Hypothalamus (tissue), 51 donors: ENCODE measurements at regions not wholly inside any gene's neighbourhood (a gene's known extent, or its start where the extent isn't known, plus 50 kb on each side); places are given as distances from the start of the nearest gene placed in this dataset.
"Not testable (repeated sequence)": the region's sequence is repeated elsewhere in the genome, so short reads cannot be mapped to it uniquely, and the experiment has no call there.

ENCODE experiments used
- DNase-seq, 51 donors: peaks; one replicate each; lab custom pipeline; 2025; lab: John Stamatoyannopoulos, UW

GRCh38 chr4:19024047-19024446, 1002.5 kb upstream of the LCORL start:
- DNase-seq, result no peak

- no peak for DNase-seq
Observed at GRCh38 chr4:19021617-19022016, 1000.1 kb upstream of the LCORL start.

- not testable (repeated sequence) for DNase-seq
Observed at GRCh38 chr4:19016550-19016949, 995.0 kb upstream of the LCORL start.

- DNase-seq, result no peak
Observed at GRCh38 chr4:19014594-19014993, 993.0 kb upstream of the LCORL start.

GRCh38 chr4:19010761-19011160, 989.2 kb upstream of the LCORL start:
- no peak for DNase-seq

GRCh38 chr4:19009881-19010280, 988.3 kb upstream of the LCORL start:
- no peak for DNase-seq

- DNase-seq, result no peak
Observed at GRCh38 chr4:19005211-19005610, 983.7 kb upstream of the LCORL start.

GRCh38 chr4:19002170-19002569, 980.6 kb upstream of the LCORL start:
- no peak for DNase-seq

- DNase-seq, result no peak
Observed at GRCh38 chr4:18999595-18999994, 978.0 kb upstream of the LCORL start.

GRCh38 chr4:18981234-18981615, 959.7 kb upstream of the LCORL start:
- no peak for DNase-seq

GRCh38 chr4:18980516-18981233, 959.1 kb upstream of the LCORL start:
- no peak for DNase-seq

- no peak for DNase-seq
Observed at GRCh38 chr4:18976884-18977283, 955.3 kb upstream of the LCORL start.

- no peak for DNase-seq
Observed at GRCh38 chr4:18975916-18976808, 954.6 kb upstream of the LCORL start.

GRCh38 chr4:18973296-18973695, 951.7 kb upstream of the LCORL start:
- DNase-seq, result no peak

GRCh38 chr4:18961879-18962278, 940.3 kb upstream of the LCORL start:
- DNase-seq, result no peak

GRCh38 chr4:18961266-18961665, 939.7 kb upstream of the LCORL start:
- no peak for DNase-seq

- DNase-seq, result no peak
Observed at GRCh38 chr4:18957716-18958115, 936.2 kb upstream of the LCORL start.

GRCh38 chr4:18954538-18954937, 933.0 kb upstream of the LCORL start:
- no peak for DNase-seq

- DNase-seq, result no peak
Observed at GRCh38 chr4:18953613-18954012, 932.1 kb upstream of the LCORL start.

- no peak for DNase-seq
Observed at GRCh38 chr4:18945464-18945863, 923.9 kb upstream of the LCORL start.

GRCh38 chr4:18942874-18943273, 921.3 kb upstream of the LCORL start:
- DNase-seq, result no peak
